NCI-H1694 (cell line): ENCODE measurements at regions not wholly inside any gene's neighbourhood (a gene's known extent, or its start where the extent isn't known, plus 50 kb on each side); places are given as distances from the start of the nearest gene placed in this dataset.

ENCODE experiments used
- DNase-seq: peaks from one replicate; lab custom pipeline; 2025; lab: John Stamatoyannopoulos, UW

DNA sequence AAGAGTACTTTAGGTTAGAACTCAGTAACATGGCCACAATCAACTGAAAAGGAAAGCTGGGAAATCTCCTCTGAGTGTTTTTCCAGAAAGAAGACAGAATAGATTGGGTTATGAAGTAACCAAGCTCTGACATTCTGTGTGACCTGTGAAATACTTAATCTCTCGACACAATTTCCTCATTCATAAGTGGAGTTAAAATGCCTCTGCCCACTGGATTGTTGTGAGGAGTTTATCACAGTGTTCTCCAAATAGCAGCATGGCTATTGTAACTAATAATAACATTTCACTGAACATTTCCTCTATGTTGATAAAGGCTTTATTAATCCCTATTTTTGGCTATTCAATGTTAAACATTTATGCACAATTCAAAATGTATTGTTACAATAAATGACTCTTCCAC is 311.0 kb downstream of the GABRB2 start:
- DNase-seq: no peak

DNA sequence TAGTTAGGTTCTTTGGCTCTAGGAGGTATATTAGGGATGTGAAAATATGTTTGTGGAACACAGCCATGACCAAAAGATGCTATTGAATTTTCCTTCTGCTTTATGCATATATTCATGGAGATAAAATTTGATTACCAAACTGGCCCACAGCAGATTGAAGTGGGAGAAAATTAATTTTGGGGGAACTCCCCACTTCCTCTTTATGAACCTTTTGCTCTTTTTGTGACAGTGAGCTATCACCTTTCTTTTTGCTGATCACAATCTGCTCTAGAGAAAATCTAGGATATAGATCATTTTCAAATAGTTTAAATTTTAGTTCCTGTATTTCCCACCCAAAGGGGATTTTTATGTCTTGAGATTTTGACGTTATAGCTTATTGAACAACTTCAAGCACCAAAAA is 313.0 kb downstream of the GABRB2 start:
- DNase-seq: no peak

DNA sequence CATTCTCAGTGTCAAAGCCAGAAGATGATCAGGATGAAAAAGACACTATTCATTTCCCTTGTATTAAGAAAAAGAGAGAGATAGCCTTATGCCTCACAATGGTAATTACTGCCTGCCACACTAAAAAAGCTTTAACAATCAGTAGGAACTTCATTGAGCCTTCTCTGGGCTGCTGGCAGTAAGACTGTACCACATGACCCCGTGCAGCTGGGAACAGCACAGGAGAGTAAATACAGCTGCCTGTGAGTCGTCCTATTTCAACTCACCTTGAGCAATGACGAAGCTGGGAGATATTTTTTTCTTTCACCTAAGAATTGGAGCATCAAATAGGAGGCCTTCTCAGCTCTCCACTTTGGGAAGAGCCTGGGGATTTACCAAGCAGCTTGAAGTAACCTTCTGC is 316.3 kb downstream of the GABRB2 start:
- DNase-seq: peak; percentile 24

DNA sequence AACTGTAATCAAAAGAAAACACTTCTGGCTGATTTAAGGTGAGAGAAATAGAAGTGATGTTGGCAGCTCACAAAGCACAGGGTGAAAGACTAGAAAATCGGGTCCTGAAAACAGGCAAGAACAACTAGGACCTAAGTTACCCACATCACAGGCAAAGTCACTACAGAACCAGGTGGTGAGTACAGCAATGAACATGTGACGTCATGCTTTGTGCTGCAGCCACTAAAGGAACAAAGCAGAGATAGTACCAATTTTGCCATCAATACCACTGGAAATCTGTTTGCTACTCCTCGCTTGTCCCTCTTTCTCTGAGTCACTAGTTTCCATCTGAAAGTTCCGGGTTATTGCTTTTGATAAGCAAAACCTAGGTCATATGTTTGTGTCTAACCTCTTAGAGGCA is 326.7 kb downstream of the GABRB2 start:
- DNase-seq: no peak

DNA sequence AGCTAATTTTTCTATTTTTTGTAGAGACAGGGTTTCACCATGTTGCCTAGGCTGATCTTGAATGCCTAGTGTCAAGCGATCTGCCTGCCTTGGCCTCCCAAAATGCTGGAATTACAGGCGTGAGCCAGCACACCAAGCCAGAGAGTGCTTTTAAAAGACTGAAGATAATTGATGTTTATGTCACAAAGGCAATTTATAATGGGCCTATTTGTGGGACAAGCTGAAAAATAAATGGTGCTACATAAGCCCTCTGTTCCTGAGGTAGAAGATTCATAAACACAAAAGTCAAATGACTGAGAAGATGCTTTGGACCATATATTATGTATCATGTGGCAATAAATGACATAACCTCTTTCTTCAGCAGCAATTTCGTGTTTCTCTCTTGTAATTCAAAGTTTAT is 329.6 kb downstream of the GABRB2 start:
- DNase-seq: no peak

DNA sequence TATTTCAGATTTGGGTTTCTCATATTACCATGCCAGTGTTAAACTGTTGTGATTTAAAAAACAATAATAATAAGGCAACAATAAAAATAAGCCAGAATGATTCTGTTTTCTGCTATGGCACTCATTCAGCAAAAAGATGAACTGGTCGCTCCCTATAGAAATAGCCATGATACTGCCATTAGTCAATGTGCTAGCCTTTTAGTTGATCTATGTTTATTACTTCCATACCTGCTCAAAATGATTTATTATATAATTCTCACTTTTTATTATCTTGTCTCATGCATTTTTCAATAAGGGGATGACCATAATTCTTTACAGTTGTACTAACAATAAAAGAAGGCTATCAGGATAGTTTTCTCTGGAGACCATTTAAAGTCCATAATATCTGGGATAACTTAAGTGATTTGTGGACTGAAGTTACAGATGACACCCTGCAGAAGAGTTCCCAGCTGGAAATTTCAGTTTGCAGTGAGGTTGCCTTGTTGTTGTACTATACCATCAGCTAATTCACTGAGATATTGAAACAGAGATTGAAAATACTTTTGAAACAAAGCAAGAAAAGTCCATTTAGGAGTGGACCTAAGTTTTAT is 334.3 kb downstream of the GABRB2 start:
- no peak for DNase-seq

DNA sequence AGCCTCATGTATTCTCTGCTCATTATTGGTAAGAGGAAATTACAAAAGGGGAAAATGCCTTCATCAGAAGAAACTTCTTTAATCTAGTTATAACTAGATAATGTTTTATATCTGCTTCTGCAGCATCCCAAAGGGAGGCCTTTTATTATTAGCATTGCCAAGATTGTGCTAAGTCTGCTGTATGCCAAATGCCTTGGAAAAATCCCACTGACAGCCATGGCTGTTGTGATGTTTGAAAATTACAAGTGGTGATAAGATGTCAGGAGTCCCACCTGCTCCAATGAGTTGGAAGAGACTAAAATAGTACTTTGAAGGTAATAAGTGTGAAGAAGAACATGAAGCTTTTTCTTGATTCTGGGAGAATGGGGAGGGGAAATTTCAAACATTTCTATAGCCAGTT is 345.0 kb downstream of the GABRB2 start:
- no peak for DNase-seq

DNA sequence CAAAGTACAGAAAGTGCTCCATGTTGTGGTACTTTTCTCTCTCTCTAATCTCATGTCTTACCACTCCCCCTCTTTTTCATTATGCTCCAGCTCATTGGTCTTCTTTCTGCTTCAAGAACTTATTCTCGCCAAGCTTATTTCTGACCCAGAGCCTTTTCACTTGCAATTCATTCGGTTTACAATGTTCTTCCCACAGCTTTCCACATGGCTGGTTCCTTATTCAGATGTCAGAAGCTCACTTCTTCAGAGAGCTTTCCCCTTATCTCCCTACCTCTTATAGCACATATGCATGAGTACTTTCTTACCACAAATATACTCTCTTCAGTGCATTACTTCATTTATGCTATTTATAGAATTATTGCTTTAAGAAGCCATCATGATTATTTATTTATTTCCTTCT is 338.8 kb upstream of the ATP10B start:
- DNase-seq: no peak

DNA sequence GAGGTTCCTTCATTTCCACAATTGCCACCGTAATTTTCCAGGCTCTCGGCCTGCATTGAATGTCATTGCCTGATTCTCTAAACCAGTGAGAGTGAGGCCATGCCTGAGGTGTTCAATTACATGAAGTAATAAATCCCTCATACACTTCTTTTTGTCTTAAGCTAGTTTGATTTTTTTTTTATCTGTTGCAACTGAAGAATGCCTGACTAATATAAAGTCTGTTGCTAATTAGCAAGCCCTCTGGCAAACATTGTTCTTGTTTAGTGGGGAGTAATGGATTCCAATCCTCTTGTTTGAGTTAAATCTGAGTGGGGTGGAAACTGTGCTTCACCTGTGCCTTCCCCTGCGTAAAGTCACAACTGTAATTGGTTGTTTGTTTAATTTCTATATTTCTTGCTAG is 338.1 kb upstream of the ATP10B start:
- DNase-seq: no peak

DNA sequence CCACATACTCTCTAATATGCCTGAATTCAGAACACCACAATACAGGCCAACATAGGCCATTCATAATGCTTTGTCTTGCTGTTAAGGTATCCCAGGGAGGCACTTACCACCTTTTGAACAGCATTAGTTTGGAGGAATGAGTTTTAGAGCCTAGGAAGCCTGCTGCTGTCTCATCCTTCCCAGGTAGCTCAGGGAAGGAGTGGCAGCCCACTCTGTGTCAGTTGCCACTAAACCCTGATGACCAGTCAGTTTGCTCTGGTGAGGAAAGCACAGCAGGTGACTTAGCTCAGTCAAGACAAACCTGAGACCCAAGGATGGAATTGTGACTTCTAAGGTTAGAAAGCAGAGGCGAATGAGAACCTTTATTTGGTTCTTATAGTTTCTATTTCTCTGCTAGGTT is 337.4 kb upstream of the ATP10B start:
- no peak for DNase-seq

DNA sequence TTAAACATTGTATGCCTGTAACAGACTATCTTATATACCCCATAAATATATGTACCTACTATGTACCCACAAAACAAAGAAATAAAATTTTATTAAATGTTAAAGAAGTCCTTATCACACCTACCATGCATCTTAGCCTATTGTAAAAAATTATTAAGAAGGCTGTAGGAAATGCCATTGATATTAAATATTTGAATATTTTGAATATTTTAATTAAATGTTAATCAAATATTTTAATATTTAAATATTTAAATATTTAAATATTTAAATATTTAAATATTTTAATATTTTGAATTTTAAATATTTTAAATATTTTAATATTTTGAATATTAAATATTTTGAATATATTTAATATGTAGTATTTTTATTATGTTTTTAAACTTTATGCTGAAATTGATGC is 331.5 kb upstream of the ATP10B start:
- no peak for DNase-seq

DNA sequence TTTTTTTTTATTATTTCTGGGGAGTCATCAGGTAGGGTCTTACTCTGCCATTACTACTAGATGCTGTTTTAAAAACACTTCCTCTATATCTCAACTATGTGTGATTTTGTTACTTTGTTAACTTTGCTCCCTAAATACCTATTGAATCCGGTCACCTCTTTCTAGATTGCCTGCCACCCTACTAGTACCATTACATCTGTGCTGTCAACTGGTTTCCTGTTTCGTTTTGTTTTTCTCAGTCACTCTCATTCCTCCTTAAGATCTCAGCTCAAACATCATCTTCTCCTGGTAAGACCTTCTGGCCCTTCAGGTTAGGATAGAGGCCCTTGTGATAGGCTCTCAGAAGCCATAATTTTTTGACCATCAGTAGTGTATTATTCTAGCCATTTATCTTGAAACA is 324.2 kb upstream of the ATP10B start:
- DNase-seq: no peak

DNA sequence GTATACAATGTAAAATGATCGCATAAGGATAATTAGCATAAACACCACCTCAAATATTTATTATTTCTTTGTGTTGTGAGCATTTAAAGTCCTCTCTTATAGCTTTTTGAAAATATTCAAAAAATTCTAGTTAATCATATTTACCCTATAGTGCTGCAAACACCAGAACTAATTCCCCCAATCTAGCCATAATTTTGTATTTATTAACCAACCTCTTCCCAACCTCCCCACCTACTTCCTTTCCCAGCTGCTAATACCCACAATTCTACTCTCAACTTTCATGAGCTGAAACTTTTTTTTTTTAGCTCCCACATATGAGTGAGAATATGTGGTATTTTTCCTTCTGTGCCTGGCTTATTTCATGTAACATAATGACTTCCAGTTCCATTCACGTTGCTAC is 317.8 kb upstream of the ATP10B start:
- no peak for DNase-seq

DNA sequence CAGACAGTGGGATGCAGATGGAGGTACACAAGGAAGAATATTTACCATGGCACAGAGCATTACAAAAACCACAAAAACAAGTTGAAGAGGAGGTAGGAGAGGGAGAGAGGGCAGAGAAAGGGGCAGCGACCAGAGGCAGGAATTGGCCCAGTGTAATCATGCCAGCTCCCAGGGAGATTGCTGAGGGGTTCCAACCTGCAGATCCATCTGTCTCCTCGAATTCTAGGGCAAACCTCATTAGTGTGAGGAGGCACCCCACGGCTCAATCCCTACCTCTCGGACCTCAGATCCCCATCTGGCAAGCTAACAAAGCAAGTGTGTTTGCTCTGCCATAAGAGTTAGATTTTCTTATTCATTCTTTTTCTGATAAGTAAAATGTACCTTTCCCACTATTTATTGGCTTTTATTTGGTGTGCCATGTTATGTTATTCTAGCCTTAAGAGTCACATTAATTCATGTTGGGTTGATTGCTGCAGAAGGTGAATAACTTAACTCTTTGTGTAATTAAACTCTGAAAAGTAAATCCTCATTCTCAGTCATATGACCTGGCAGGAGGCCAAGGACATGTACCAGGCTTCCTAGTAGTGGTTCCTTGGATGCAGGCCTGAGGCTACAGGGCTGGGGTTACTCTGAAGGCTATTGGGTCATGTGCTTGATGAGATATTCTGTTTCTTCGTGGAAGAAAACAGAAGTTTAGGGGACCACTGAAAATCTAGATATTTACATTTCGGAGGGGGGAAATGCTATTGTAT is 315.2 kb upstream of the ATP10B start:
- no peak for DNase-seq

DNA sequence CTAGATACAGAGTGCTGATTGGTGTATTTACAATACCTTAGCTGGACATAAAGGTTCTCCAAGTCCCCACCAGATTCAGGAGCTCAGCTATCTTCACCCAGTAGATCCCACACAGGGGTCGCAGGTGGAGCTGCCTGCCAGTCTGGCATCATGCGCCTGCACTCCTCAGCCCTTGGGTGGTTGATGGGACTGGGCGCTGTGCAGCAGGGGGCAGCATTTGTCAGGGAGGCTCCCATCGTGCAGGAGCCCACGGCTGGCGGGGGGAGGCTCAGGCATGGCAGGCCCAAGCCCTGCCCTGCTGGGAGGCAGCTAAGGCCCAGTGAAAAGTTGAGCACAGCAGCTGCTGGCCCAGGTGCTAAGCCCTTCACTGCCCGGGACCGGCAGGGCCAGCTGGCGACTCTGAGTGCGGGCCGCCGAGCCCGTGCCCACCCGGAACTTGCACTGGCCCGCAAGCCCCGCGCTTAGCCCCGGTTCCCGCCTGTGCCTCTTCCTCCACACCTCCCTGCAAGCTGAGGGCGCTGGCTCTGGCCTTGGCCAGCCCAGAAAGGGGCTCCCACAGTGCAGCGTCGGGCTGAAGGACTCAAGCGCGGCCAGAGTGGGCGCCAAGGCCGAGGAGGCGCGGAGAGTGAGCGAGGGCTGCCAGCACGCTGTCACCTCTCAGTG is 314.1 kb upstream of the ATP10B start:
- no peak for DNase-seq

DNA sequence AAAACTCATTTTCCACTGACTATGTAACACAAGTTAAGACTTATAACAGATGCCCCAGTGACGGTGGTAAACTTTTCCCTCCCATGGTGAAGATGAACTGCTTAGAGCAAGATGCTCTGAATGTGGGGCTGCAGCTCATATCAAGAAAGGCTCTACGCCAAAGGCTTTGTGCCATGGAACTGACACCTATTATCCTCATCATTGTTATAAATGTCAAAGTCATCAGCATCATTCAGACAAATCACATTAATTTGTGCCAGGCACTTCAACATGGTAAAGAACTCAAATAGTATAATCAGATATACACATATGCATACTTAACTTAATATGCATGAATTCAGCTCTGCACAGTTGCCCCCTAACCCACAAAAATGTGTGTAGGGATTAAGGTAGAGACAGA is 305.9 kb upstream of the ATP10B start:
- no peak for DNase-seq

DNA sequence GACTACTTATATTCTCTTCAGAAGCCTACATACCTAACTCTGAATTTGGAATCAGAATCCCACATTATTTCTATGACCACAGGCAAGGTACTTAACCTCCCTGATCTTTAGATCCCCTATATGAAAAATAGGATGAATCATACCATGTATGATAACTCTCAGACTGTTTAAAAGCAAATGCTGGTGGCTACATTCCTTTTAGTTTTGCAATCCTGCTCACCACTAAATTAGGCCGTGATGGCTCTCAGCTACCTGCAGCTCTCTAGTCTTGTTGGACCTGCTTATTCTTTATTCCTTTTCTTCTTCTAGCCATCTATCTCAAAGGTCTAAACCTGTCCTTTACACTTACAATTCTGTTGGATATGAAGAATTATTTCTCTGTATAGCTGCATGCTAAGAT is 303.4 kb upstream of the ATP10B start:
- DNase-seq: no peak

DNA sequence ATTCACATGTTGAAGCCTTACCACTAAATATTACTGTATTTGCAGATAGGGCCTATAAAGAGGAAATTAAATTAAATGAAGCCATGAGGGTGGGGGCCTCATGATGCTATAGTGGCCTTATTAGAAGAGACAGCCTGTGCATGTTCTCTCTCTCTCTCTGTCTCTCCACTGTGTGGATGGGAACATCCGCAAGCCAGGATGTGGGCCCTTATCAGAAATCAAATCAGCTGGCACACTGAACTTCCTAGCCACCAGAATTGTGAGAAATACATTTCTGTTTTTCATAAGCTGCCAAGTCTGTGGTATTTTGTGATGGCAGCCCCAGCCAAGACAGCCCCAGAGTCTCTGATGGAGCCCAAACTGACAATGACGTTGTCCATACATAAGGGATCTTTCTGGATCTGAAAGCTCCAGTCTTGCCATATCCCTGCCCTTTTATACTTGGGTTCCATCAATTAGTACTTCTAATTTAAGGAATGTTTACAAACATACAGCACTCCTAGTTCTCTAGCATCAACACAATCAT is 300.5 kb upstream of the ATP10B start:
- DNase-seq: no peak

DNA sequence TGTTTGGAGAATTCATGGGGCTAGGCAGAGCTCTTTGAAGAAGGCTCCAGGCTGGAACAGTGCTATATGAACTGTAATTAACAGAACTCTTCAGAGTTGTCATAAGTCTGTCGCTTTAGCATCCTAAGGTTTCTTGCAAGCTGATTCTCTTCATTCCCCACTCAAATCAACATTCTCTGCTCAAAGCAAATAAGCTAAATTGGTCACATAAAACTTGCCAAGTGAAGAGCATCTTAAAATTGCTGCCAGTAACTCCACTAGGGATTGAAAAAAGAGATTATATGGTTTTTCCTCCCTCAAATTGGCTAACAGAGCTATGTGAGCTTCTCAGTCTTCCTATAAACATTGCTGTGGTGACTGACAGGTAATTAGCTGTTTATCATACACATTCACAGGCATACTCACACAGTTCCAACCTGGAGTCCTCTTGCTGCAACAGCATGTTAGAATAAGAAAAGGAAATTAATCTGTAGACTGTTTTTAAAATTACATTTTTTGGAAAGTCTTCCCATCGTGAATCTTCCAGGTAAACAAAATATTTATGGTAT is 298.5 kb upstream of the ATP10B start:
- no peak for DNase-seq

DNA sequence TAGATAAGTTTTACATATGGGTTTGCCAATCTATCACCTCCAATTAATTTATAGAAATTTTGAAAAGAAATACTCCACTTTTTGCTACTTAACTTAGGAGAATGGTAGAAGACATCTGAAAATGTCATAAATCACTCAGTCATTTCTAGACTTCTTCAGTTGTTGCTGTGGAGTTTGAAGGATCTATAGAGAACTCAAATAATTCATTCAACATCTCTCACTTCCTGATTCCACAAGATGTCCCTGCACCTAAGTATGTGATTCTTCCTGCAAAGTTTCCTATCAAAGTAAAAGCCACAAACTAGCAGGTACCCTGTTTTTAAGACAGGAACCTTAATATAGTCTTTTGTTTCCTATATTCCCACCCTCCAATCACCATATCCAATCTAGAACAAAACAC is 297.1 kb upstream of the ATP10B start:
- DNase-seq: no peak

DNA sequence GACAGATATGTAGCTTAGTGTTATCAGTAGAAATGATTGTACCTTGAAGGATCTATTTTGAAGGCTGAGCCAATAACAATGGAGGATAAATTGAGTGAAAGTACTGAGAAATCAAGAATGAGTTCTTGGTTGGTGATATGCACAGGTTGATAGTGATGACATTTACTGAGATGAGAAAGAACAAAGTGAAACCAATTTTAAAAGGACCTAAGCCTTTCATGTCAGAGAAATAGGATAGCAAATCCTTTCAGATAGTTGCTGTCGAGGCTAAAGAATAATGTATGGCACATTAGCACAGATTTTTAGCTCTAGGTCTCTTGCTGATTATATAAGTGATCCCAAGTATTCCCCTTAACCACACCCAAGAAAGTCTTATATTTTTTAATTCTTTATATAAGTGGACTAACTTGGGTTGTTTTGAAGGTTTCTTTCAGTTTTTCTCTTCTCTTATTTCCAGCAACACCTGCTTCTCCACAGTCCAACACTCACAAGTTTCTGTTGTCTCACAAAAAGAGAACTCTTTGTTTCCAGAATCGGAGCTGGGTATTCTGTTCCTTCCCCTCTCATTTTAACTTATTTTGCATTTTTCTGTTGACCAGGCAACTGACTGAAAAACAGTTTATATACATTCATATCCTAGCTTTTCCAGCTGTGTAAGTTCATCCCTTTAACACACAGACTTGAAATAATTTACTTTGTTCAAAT is 286.9 kb upstream of the ATP10B start:
- DNase-seq: no peak

DNA sequence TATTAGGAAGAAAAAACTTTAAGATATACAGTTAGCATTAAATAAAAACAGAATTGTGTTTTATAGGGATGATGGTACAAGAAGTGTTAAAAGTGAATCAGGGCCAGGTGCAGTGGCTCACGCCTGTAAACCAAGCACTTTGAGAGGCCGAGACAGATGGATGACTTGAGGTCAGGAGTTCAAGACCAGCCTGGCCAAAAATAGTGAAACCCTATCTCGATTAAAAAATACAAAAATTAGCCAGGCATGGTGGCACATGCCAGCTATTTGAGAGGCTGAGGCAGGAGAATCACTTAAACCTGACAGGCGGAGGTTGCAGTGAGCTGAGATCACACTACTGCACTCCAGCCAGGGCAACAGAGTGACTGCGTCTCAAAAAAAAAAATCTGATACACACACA is 282.9 kb upstream of the ATP10B start:
- no peak for DNase-seq

DNA sequence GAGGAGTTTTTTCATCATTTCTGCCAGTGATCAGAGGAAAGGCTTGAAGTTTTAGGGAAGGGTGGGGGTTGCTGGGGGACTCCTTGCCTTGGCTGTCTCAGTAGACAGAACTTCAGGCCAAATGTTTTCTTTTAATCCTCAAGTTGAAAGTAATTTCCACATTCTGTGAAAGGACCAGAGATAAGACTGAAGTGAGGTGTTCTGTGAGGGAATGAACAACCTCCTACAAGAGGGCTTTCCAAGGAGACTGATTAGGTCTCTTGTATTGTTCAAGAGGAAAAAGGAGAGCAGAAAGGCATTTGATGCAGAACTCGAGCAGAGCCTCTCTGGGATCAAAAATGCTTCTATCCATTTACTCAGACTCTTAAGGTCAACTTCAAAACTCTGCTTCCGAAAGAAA is 282.1 kb upstream of the ATP10B start:
- no peak for DNase-seq
